ENCODE measurements at regions not wholly inside any gene's neighbourhood (a gene's known extent, or its start where the extent isn't known, plus 50 kb on each side); places are given as distances from the start of the nearest gene placed in this dataset.

DNA sequence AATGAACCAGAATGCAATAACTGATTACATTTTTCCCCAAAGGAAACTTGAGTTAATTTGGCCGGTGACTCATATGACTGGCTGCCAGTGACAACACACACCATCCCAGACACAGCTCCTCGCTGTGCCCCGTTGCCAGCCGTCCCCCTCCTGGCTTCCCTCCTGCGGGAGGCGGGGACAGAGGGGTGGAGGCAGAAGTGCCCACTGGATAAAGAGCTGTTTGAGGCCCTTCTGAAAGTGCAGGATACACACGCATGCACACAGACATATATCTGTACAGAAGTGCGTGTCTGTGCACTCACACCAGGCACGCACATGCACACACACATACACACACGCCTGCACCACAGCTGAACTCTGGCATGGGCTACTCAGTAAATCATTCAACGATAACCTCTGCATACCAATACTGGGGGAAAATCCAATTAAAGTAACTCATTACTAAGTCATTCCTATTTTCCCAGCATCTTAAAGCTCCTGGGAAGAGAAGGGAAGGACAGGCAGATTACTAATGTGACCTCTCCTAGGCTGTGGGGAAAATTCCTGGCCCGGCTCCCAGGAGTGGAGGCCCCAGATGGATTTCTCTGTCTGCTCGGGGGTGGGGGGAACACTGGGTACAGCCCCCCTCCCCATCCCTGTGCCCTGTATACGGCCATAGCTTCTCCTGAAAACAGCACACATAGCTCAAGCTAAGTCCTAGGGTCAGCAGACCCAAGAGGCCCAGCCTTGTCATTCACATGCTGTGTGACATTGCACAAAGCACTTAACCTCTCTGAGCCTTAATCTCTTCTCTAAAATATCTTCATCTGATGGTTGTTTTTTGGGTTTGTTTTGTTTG lies 52.3 kb upstream of the MYL10 start:
- Histone ChIP-seq H3K9me3 (replicated peaks; ENCODE audit: control insufficient read depth, insufficient read depth, low read length) (no peaks in the 10 kb centered on the region), H3K4me2 (ENCODE audit: insufficient read depth, low read length) (peak overlapping the region; percentile 0), H3K27ac (ENCODE audit: insufficient read depth, low read depth, low read length) (no peak overlapping the region), H3K9ac (replicated peaks; ENCODE audit: extremely low read depth, insufficient read depth, low read length) (no peak overlapping the region), H4K20me1 (replicated peaks; ENCODE audit: control insufficient read depth, extremely low read depth, insufficient read depth, low read length) (no peaks in the 10 kb centered on the region), H2AFZ (ENCODE audit: low read depth, low read length) (no peak overlapping the region), H3K36me3 (ENCODE audit: control insufficient read depth in 2 of 2, extremely low read depth in 1 of 2, insufficient read depth in 2 of 2, low read length in 2 of 2) (no peaks in the 10 kb centered on the region), H3K4me1 (ENCODE audit: control insufficient read depth, extremely low read depth, insufficient read depth, low read length) (peaks cover 11% of the 10 kb centered on the region), H3K9me1 (replicated peaks; ENCODE audit: control insufficient read depth, extremely low read depth, insufficient read depth, low read length) (no peaks in the 10 kb centered on the region), H3K4me3 (replicated peaks in 1 of 3; ENCODE audit: insufficient read depth in 1 of 3, low read depth in 1 of 3, low read length in 3 of 3) (no peak overlapping the region), H3K79me2 (ENCODE audit: control insufficient read depth, insufficient read depth, low read length) (no peaks in the 10 kb centered on the region), H3K27me3 (ENCODE audit: control insufficient read depth in 2 of 2, insufficient read depth in 2 of 2, low read length in 2 of 2) (no peaks in the 10 kb centered on the region)
- dilution Hi-C loops (cut with MboI; ENCODE audit: extremely low pct_ligation_motif_present, low sequenced_read_pairs): no loop called here
- no TSS peak for BruUV-seq (replicated peaks)
- DNase-seq (ENCODE audit: low read depth, low spot score) (peak; percentile 88), FAIRE-seq (peak; percentile 92)
- intact Hi-C loops (cut with micrococcal nuclease): loop anchor here (10.0 kb wide), 2 partner anchors 273 to 713 kb away; partner anchors contain the start of gene PRKRIP1
- POLR2A ChIA-PET: no interaction called here
- no peak for TF ChIP-seq POLR2AphosphoS5 (IDR thresholded peaks at IDR 0.05; ENCODE audit: insufficient read depth, low read depth, low read length)
- TF ChIP-seq POLR2A (IDR thresholded peaks at IDR 0.05; ENCODE audit: low read depth, low read length): no peak
- peak; percentile 84 for TF ChIP-seq FOS (IDR thresholded peaks at IDR 0.05; ENCODE audit: borderline replicate concordance, insufficient read depth, low read length)
- no peak for TF ChIP-seq MYC (IDR thresholded peaks at IDR 0.05; ENCODE audit: low read depth, low read length)
- TF ChIP-seq, protein P1, sequence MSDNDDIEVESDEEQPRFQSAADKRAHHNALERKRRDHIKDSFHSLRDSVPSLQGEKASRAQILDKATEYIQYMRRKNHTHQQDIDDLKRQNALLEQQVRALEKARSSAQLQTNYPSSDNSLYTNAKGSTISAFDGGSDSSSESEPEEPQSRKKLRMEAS (IDR thresholded peaks at IDR 0.05; ENCODE audit: insufficient read depth, insufficient read length): no peak
- peak; percentile 67 for TF ChIP-seq GATA2 (IDR thresholded peaks at IDR 0.05; ENCODE audit: insufficient read depth, insufficient read length, low read depth, low read length)
- TF ChIP-seq EZH2 (IDR thresholded peaks at IDR 0.05; ENCODE audit: borderline replicate concordance, low read depth, low read length, severe bottlenecking): no peak
- peak; percentile 66 for TF ChIP-seq JUN (IDR thresholded peaks at IDR 0.05; ENCODE audit: borderline replicate concordance, insufficient read depth, insufficient read length, low read depth)
- TF ChIP-seq, protein P2, sequence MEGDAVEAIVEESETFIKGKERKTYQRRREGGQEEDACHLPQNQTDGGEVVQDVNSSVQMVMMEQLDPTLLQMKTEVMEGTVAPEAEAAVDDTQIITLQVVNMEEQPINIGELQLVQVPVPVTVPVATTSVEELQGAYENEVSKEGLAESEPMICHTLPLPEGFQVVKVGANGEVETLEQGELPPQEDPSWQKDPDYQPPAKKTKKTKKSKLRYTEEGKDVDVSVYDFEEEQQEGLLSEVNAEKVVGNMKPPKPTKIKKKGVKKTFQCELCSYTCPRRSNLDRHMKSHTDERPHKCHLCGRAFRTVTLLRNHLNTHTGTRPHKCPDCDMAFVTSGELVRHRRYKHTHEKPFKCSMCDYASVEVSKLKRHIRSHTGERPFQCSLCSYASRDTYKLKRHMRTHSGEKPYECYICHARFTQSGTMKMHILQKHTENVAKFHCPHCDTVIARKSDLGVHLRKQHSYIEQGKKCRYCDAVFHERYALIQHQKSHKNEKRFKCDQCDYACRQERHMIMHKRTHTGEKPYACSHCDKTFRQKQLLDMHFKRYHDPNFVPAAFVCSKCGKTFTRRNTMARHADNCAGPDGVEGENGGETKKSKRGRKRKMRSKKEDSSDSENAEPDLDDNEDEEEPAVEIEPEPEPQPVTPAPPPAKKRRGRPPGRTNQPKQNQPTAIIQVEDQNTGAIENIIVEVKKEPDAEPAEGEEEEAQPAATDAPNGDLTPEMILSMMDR (IDR thresholded peaks at IDR 0.05; ENCODE audit: extremely low read depth in 1 of 2, insufficient read depth in 1 of 2, low read depth in 1 of 2, low read length in 2 of 2): no peak
- CTCF ChIA-PET: interaction anchor here (0.8 to 2.4 kb wide), 10 partner anchors 10 to 555 kb away, joined by 3 to 14 read pairs (median 5); no protein-coding TSS in a partner anchor
